Activated CD4-positive, alpha-beta T cell treated with anti-CD3 and anti-CD28 coated beads for 36 hours (primary cell): ENCODE measurements at regions not wholly inside any gene's neighbourhood (a gene's known extent, or its start where the extent isn't known, plus 50 kb on each side); places are given as distances from the start of the nearest gene placed in this dataset.
"Not testable (repeated sequence)": the region's sequence is repeated elsewhere in the genome, so short reads cannot be mapped to it uniquely, and the experiment has no call there.

Experiments used
- ATAC-seq: fragments of 200-7000 bp; cut with Tn5 transposase; one replicate; pipeline ENCODE4 v1.10.0; 2021; ENCODE audit warnings: mild to moderate bottlenecking, moderate library complexity
- CTCF ChIA-PET: fragments of 350-600 bp; sonication (Branson Sonifier 250); formaldehyde crosslinking; loops from one replicate; lab custom pipeline; 2021; ENCODE audit warnings: antibody characterized with exemption; lab: Charles Lee
- POLR2A ChIA-PET: fragments of 350-600 bp; sonication (Branson Sonifier 250); formaldehyde crosslinking; loops from one replicate; lab custom pipeline; 2021; ENCODE audit warnings: antibody characterized with exemption, inconsistent platforms; lab: Charles Lee
- DNase-seq: peaks from one replicate; pipeline ENCODE4 v3.0.0-alpha.2; 2020
- H3K27ac Mint-ChIP-seq: one replicate; pipeline ENCODE4 v1.8.0; 2021; ENCODE audit warnings: mixed read lengths
- H3K27me3 Mint-ChIP-seq: one replicate; pipeline ENCODE4 v1.8.0; 2021; ENCODE audit warnings: mixed read lengths
- H3K36me3 Mint-ChIP-seq: one replicate; pipeline ENCODE4 v1.8.0; 2021; ENCODE audit warnings: low read depth, mixed read lengths
- H3K4me1 Mint-ChIP-seq: one replicate; pipeline ENCODE4 v1.8.0; 2021; ENCODE audit warnings: mixed read lengths
- H3K4me3 Mint-ChIP-seq: one replicate; pipeline ENCODE4 v1.8.0; 2021; ENCODE audit warnings: mild to moderate bottlenecking, moderate library complexity, mixed read lengths
- H3K9me3 Mint-ChIP-seq: one replicate; pipeline ENCODE4 v1.8.0; 2021; ENCODE audit warnings: low read depth, mixed read lengths
- intact Hi-C, 2 experiments: fragments of 100-400 bp; cut with DNase I in 1 of 2; cut with micrococcal nuclease in 1 of 2; formaldehyde crosslinking; loops; one replicate each; pipeline versions ENCODE4 v1.14.2 to v1.15.1; 2022 to 2024; cut with DNase I, micrococcal nuclease

GRCh38 chr20:19834287-19834686 is 76.2 kb downstream of the RIN2 start:
- intact Hi-C loops = no loop called here

DNA sequence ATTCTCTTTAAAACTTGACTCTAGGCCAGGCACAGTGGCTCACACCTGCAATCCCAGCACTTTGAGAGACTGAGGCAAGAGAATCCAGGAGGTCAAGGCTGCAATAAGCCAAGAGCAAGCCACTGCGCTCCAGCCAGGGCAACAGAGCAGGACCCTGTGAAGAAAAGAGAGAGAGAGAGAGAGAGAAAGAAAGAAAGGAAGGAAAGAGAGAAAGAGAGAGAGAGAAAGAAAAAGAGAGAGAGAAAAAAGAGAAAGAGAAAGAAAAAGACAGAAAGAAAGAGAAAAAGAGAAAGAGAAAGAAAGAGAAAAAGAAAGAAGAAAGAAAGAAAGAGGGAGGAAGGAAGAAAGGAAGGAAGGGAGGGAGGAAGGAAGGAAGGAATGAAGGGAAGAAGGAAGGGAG is 76.7 kb downstream of the RIN2 start:
- DNase-seq = no peak
- CTCF ChIA-PET = no interaction called here
- Mint-ChIP-seq H3K27me3 (peaks cover 12% of the 10 kb centered on the region), H3K9me3 (no peaks in the 10 kb centered on the region), H3K4me1 (peaks cover 8% of the 10 kb centered on the region), H3K36me3 (no peaks in the 10 kb centered on the region), H3K4me3 (no peak overlapping the region), H3K27ac (no peak overlapping the region)
- intact Hi-C loops = no loop called here
- POLR2A ChIA-PET = no interaction called here
- ATAC-seq = no peak

More at GRCh38 chr20:19834287-19834686, 76.2 kb downstream of the RIN2 start:
- peaks cover 8% of the 10 kb centered on the region for H3K4me1 Mint-ChIP-seq
- ATAC-seq (no peak), DNase-seq (no peak)
- no peaks in the 10 kb centered on the region for H3K9me3 Mint-ChIP-seq
- no peak overlapping the region for H3K27ac Mint-ChIP-seq
- no peak overlapping the region for H3K4me3 Mint-ChIP-seq
- ChIA-PET POLR2A (no interaction called here), CTCF (interaction anchor here (1.3 kb wide), 1 partner anchor 48 kb away, joined by 3 read pairs; no protein-coding TSS in a partner anchor)
- H3K36me3 Mint-ChIP-seq = no peaks in the 10 kb centered on the region
- H3K27me3 Mint-ChIP-seq = peaks cover 12% of the 10 kb centered on the region

DNA sequence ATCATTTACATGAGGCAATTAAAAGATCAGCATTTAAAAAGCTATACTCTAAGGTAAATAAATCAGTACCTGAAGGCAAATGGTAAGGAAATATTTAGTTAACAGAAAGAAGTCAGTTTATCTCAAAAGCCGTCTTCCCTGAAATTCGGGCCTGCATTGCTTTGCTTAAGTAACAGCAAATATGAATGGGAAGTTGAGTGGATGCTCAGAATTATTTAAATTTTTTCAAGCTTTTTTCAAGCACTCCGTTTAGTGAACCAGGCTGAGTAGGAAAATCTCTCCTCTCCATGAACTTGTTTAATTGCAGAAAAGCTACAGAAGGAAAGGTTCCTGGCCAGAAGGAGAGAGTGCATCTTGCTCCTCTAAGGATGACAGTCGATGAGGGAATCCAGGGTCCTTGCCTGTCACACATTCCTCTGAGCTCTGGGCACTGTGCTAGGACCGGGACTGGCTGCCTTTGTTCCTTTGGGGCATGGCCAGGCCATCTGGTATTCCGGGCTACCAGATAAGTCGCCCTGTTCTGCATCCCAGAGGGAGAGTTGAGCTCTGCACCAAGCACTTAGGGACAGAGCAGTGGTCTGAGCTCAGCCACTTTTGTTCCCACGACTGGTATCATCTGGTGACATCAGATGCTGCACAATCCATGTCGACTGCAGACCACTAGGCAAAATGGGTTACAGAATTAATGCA is 77.6 kb downstream of the RIN2 start:
- Mint-ChIP-seq H3K27ac (no peak overlapping the region), H3K36me3 (no peaks in the 10 kb centered on the region), H3K9me3 (no peaks in the 10 kb centered on the region), H3K27me3 (peaks cover 10% of the 10 kb centered on the region), H3K4me1 (peaks cover 8% of the 10 kb centered on the region), H3K4me3 (no peak overlapping the region)
- ATAC-seq (no peak), DNase-seq (no peak)
- ChIA-PET POLR2A (no interaction called here), CTCF (interaction anchor here (0.6 to 0.7 kb wide), 2 partner anchors 54 to 1617 kb away, joined by 3 read pairs; no protein-coding TSS in a partner anchor)
- intact Hi-C loops = no loop called here

DNA sequence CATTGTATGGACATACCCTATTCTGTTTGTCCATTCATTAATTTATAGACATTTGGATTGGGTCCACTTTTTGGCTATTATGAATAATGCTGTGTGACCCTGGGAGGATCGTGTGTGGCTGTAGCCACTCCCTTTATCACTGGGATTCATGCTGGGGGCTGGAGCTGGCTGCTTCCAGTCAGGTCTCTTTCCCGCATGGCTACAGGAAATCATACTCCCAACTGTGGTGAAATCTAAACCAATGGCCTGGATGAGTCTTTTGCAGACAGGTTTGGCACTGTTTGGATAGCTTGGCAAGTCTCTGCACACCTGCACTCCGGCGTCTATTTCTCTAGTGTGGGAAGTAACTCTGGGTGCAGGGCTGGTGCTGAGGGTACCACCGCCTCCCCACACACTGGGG is 80.4 kb downstream of the RIN2 start:
- CTCF ChIA-PET = interaction anchor here (0.7 kb wide), 1 partner anchor 26 kb away, joined by 3 read pairs; no protein-coding TSS in a partner anchor
- Mint-ChIP-seq H3K27ac (no peak overlapping the region), H3K27me3 (peaks cover 5% of the 10 kb centered on the region), H3K4me3 (no peak overlapping the region), H3K36me3 (no peaks in the 10 kb centered on the region), H3K9me3 (no peaks in the 10 kb centered on the region), H3K4me1 (no peaks in the 10 kb centered on the region)
- intact Hi-C loops = no loop called here
- no peak for ATAC-seq
- POLR2A ChIA-PET = interaction anchor here (0.6 kb wide), 1 partner anchor 182 kb away, joined by 3 read pairs; no protein-coding TSS in a partner anchor
- DNase-seq = no peak

GRCh38 chr20:19839053-19839452 is 81.0 kb downstream of the RIN2 start:
- ChIA-PET CTCF (interaction anchor here (0.7 kb wide), 1 partner anchor 27 kb away, joined by 3 read pairs; no protein-coding TSS in a partner anchor), POLR2A (interaction anchor here (0.6 kb wide), 1 partner anchor 181 kb away, joined by 3 read pairs; no protein-coding TSS in a partner anchor)
- intact Hi-C loops = no loop called here
- Mint-ChIP-seq H3K27me3 (peaks cover 2% of the 10 kb centered on the region), H3K4me1 (no peaks in the 10 kb centered on the region), H3K27ac (no peak overlapping the region), H3K9me3 (no peaks in the 10 kb centered on the region), H3K4me3 (no peak overlapping the region), H3K36me3 (no peaks in the 10 kb centered on the region)
- DNase-seq = no peak
- ATAC-seq = no peak

DNA sequence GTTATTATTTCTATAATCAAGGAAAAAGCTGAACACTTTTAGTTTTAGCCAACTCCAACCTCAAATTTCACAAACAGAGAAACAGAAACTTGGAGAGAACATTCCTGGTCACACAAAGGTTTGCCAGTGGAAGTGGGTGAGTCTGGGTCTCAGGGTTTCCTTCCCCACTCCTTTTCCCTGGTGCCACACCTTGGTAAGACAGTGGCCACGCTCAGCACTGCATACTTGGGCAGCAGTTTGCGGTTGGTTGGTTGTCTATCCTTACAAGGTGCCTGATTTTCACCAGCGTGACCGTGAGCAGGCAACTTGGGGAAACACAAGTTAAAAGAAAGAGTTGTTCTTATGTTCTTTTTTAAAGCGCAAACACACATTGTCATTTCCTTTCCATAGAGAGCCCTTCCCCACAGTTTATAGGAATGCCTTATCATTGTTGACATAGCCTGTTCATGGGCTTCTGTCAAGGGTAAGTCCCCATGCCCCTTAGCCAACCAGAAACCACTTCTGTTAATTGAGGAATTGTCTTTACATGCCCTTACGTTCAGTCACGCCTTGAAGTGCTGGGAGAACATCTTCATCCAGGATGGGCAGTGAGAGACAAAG is 82.2 kb downstream of the RIN2 start:
- Mint-ChIP-seq H3K27me3 (peaks cover 2% of the 10 kb centered on the region), H3K9me3 (no peaks in the 10 kb centered on the region), H3K4me1 (no peaks in the 10 kb centered on the region), H3K27ac (no peak overlapping the region), H3K4me3 (no peak overlapping the region), H3K36me3 (no peaks in the 10 kb centered on the region)
- DNase-seq (no peak), ATAC-seq (no peak)
- ChIA-PET POLR2A (no interaction called here), CTCF (interaction anchor here (0.6 kb wide), 1 partner anchor 49 kb away, joined by 3 read pairs; no protein-coding TSS in a partner anchor)
- intact Hi-C loops = no loop called here

- Mint-ChIP-seq H3K4me1 (no peaks in the 10 kb centered on the region), H3K4me3 (no peak overlapping the region), H3K9me3 (no peaks in the 10 kb centered on the region), H3K27me3 (peaks cover 5% of the 10 kb centered on the region), H3K36me3 (no peaks in the 10 kb centered on the region), H3K27ac (no peak overlapping the region)
- ATAC-seq = no peak
- POLR2A ChIA-PET = no interaction called here
- no peak for DNase-seq
- CTCF ChIA-PET = no interaction called here
- intact Hi-C loops = no loop called here
Measured at GRCh38 chr20:19841740-19842139, 83.7 kb downstream of the RIN2 start.

DNA sequence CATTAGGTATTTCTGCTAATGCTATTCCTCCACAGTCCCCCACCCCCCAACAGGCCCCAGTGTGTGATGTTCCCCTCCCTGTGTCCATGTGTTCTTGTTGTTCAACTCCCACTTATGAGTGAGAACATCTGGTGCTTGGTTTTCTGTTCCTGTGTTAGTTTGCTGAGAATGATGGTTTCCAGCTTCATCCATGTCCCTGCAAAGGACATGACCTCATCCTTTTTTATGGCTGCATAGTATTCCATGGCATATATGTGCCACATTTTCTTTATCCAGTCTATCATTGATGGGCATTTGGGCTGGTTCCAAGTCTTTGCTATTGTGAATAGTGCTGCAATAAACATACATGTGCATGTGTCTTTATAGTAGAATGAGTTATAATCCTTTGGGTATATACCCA is 86.8 kb downstream of the RIN2 start:
- DNase-seq, POLR2A ChIA-PET, H3K4me3 Mint-ChIP-seq, H3K27ac Mint-ChIP-seq, CTCF ChIA-PET, ATAC-seq, H3K4me1 Mint-ChIP-seq, H3K36me3 Mint-ChIP-seq, H3K27me3 Mint-ChIP-seq, intact Hi-C loops, H3K9me3 Mint-ChIP-seq: not testable (repeated sequence)

GRCh38 chr20:19847383-19847782 is 89.3 kb downstream of the RIN2 start:
- no peak overlapping the region for H3K4me3 Mint-ChIP-seq
- POLR2A ChIA-PET = no interaction called here

DNA sequence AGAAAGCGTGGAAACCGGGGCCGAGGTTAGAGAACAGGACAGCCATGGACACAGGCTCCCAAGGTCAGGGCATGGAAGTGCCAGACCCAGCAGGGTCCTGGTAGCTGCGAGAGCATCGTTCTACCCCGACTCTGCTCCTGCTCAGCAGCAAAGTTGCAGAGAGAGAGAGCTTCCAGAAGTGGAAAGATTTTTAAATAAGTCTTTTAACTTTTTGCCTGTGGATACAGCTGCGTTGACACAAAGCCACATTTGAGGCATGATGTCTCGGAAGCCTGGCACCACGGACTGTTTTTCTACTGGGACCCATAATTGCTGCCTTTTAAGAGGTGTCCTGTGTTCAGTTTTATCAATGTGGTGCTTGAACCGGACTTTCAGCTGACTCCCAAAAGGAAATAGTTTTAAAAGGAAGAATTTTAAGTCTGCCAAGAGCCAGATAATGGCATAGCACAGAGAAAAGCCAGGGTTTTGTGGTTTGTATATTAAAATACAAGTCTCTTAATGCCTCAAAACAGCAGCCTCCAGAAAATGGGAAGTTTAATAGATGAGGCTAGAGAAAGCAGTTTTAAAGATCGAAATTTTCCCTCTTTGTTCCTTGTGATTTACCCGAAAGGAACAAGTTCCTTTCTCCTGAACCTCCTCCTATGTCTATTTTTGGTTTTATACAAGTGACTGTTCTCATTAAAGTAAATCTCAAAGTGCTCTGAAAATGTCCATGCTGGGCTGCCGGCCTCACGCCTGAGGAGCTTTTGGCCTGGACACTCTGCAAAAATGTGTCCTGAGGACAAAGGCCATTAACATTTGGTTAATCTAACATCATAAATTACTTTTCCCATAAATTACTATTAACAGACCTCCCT is 91.5 kb downstream of the RIN2 start:
- Mint-ChIP-seq H3K36me3 (no peaks in the 10 kb centered on the region), H3K27me3 (peaks cover 11% of the 10 kb centered on the region), H3K9me3 (no peaks in the 10 kb centered on the region), H3K4me1 (no peaks in the 10 kb centered on the region), H3K4me3 (no peak overlapping the region), H3K27ac (no peak overlapping the region)
- ChIA-PET POLR2A (no interaction called here), CTCF (no interaction called here)
- DNase-seq (no peak), ATAC-seq (no peak)
- intact Hi-C loops = no loop called here

More at GRCh38 chr20:19847383-19847782, 89.3 kb downstream of the RIN2 start:
- CTCF ChIA-PET = interaction anchor here (0.6 kb wide), 1 partner anchor 95 kb away, joined by 3 read pairs; no protein-coding TSS in a partner anchor
- Mint-ChIP-seq H3K4me1 (no peaks in the 10 kb centered on the region), H3K27me3 (peaks cover 11% of the 10 kb centered on the region), H3K9me3 (no peaks in the 10 kb centered on the region), H3K36me3 (no peaks in the 10 kb centered on the region), H3K27ac (no peak overlapping the region)
- intact Hi-C loops = no loop called here
- no peak for ATAC-seq
- no peak for DNase-seq

DNA sequence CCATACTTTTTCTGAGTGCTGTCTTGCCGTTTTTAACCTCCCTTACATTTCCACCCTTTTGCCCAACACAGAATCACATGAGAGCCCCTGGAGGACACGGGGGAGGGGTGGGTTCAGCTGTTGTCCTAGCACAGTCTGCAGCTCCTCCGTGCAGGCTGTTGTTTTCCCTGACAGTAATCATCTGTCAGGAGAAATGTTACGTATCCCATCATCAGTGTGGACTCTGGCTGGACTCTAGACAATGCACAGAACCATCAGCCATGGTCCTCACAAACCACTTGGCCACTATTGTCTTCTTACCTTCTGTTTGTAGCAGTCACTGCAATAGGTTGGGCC is 92.1 kb downstream of the RIN2 start:
- POLR2A ChIA-PET = no interaction called here
- Mint-ChIP-seq H3K27me3 (peaks cover 11% of the 10 kb centered on the region), H3K27ac (no peak overlapping the region), H3K4me1 (no peaks in the 10 kb centered on the region), H3K9me3 (no peaks in the 10 kb centered on the region), H3K36me3 (no peaks in the 10 kb centered on the region), H3K4me3 (no peak overlapping the region)
- intact Hi-C loops = no loop called here
- CTCF ChIA-PET = interaction anchor here (0.6 kb wide), 1 partner anchor 409 kb away, joined by 3 read pairs; no protein-coding TSS in a partner anchor
- DNase-seq (no peak), ATAC-seq (no peak)
